ENCODE measurements at regions not wholly inside any gene's neighbourhood (a gene's known extent, or its start where the extent isn't known, plus 50 kb on each side); places are given as distances from the start of the nearest gene placed in this dataset.
"Not testable (repeated sequence)": the region's sequence is repeated elsewhere in the genome, so short reads cannot be mapped to it uniquely, and the experiment has no call there.

DNA sequence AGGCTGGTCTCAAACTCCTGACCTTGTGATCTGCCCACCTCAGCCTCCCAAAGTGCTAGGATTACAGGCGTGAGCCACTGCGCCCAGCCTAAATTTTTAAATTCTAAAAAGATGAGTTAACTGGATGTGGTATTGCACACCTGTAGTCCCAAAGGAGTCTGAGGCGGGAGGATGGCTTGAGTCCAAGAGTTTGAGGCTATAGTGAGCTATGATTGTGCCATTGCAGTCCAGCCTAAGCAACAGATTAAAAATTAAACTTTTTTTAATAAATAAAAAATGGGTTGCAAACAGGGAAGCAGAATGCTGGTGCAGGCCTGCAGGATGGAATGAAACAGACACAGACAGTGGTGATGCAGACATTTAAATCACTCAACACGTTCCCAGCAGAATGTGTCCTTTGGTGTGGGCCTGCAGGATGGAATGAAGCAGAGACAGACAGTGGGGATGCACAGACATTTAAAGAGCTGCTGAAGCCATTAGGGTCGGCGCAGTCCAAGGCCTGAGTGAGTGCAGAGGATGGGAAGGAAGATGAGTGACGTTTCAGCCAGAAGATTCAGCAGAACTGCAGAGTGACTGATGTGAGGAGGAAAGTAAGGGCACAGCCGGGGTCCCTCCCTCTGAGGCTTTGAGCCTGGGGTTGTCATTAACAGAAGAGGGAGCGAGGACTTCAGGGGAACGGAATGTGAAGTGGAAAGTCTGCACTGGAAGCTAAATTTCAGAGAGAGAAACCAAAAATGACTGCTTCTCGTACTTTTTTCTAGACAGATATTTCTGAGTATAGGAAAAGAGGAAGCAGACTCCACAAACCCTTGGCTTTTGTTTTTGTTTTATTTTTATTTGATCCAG lies 117.5 kb downstream of the RIN2 start:
- no peak for DNase-seq

DNA sequence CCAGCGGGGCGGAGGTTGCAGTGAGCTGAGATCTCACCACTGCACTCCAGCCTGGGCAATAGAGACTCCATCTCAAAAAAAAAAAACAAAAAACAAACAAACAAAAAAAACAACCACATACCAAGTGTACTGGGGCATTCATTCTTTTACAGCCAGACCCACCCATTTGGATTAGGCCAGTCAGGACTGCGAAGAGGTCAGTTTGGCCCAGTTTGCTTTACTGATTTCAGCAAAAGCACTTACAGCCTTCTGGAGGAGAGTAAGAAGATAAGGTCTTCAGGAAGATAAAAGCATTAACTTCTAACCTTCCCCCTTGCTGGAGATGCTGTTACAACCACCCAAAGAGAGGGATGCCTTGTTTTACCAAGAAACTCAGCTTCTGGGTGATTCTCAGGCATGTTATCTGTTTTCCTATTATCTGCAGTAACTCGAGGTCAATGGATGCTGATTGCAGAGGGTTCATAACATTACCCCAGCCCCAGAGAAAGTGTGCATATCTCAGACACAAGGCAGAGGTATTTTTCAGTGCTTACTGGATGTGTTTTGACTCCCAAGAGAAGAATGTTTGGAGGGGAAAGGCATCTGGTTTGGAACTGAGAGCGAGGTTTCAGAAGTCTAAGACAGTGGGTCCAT lies 118.9 kb downstream of the RIN2 start:
- no peak for DNase-seq

DNA sequence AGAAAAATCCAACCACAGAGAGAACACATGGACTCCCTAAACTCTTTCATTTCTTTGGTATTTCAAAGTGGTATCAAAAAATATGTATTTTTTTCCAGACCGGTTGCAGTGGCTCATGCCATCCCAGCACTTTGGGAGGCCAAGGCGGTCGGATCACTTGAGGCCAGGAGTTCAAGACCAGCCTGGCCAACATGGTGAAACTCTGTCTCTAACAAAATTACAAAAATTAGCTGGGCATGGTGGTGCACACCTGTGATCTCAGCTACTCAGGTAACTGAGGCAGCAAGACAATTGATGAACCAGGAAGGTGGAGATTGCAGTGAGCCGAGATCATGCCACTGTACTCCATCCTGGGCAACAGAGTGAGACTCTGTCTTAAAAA lies 121.8 kb downstream of the RIN2 start:
- not testable (repeated sequence) for DNase-seq

DNA sequence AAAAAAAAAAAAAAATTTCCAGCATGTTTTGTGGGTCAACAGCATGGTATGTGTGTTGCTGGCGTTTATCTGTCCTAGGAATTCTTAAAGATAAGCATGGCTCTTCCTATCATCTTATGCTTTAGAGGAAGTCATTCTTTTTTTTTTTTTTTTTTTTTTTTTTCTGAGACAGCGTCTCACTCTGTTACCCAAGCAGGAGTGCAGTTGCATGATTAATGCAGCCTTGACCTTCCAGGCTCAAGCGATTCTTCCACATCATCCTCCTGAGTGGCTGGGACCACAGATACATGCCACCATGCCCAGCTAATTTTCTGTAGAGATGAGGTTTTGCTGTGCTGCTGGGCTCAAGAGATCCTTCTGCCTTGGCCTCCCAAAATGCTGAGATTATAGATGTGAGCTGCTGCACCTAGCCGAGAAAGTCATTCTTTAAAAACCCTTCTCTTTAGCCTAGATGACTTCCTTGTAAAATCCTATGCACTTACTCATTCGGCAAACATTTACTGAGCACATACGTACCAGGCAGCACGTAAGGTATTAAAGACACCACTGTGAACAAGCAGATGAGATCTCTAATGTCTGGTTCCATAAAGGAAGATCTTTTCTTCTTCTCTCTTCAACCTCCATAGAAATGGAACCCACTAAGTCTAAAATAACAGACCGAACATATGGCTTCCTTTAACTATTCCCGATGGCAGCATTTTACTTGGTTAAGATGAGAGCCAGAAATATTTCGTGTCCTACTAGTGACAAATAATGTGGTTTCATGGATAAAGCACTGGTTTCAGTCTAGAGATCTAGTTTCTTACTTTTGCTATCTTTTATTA lies 122.4 kb downstream of the RIN2 start:
- no peak for DNase-seq

DNA sequence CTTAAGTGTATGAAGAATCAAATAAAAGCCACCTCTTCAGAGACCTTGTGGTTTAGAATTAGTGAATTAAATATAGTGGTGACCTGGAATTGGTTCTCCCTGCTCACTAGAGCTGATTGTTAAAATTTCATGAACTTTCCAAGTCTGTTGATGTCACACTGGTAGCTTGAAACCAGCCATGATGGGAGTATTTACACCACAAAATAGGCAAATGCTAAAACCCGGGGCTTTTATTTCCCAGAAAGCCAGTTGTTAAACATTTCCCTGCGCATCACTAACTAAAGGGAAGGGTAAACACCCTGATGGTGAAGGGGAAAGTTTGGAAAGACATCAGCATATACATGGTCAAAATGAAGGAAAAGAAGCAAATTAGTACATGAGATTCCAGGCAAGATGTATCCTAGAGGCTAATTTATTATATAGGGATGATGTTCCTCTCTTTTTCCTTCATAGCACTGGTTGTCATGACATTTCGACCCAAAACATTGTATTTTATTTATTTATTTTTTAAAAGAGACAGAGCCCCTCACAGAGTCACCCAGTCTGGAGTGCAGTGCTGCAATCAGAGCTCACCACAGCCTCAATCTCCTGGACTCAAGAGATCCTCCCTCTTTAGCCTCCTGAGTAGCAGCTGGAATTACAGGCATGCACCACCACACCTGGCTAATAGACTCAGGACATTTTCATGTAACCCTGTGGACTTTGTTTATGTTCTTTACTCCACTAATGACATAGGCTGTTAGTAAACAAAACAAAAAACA lies 123.2 kb downstream of the RIN2 start:
- no peak for DNase-seq

DNA sequence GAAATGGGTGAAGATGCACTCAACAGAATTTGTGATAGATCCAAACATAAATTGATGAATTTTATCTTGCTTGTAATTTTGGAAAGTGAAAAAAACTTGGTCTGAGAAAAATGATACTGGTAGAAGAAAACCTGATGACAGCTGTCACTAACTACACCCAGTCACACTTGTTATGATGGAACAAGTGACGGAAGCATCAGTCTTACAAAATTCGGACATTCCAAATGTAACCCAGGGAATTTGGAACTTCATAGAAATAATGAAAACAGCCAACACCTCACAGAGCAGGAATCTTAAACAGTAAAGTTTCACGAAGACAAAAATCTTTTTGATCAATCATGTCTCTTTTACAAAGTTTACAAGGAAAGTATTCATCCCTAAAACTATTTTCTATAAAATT lies 123.9 kb downstream of the RIN2 start:
- DNase-seq = no peak

DNA sequence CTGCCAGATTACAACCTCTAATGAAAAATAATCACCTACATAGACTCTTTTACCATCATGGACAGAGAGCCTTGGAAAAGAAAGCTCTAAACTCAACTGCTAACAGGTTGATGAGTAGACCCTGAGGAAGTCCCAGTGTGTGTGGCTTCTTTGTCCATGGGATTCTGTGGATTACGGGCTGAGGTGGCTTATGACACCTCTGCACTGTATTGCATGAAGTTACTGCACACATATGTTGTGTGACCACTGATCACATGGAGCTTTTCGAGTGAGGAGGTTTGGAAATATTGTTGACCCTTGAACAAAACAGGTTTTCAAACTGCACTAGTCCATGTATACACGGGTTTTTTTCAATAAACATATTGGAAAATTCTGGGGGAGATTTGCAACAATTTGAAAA lies 124.4 kb downstream of the RIN2 start:
- DNase-seq = no peak

DNA sequence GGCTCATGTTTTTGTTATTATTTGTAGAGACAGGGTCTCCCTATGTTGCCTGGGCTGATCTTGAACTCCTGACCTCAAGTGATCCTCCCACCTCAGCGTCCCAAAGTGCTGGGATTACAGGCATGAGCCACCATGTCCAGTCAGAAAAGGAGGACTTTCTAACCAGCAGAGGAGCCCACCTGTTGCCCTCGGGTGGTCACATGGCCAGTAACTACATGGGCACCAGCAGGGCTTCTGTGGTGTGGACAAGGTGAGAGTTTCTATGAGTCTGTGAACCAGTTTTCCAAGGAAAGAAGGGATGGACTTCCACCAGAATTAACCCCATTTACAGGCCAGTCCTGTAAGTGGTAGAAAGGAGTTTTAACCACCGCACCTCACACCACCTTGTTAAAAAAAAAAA lies 125.4 kb downstream of the RIN2 start:
- no peak for DNase-seq

DNA sequence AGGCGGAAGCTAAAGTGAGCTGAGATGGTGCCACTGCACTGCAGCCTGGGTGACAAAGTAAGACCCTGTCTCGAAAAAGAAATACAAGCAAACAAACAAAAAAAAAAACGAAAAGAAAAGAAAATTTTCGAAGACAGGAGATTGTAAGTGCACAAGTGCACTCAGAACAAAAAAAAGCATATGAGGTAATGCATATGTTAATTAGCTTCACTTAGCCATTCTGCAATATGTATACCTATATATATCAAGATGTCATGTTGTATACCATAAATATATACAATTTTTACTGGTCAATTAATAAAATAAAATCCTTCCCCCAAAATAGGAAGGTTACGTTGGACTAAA lies 127.5 kb downstream of the RIN2 start:
- no peak for DNase-seq

DNA sequence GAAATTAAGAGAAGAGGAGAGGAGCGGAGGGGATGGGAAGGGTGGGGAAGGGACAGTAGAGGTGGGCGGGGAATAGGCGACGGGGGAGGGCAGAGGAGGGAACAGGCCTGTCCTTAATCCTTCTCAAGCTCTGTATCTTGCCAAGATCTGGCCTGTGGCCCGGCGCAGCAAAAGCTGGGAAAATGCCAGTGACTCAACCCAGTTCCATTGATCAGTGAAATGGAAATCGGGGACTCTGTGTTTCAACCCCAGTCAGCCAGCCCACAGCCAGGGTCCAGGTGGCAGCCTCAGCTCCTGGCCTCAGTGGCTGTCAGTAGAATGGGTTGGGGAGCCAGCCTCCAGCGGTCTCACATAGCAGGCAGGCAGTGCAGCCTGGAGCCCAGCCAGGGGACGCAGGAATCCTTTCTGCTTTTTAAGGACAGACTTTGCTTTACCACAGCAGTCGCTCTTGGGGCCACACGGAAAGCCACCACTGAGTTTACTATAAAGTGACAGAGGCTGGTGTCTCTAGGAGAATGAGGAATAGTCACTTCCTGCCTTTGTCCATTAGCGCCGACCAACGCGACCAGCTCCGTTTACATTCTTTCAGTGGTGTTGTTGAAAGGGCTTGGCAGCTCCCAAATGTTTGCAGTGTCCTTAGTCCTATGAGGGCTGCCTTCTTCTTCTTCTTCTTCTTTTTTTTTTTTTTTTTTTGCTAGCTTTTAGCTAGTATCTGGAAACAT lies 128.0 kb downstream of the RIN2 start:
- DNase-seq = no peak

DNA sequence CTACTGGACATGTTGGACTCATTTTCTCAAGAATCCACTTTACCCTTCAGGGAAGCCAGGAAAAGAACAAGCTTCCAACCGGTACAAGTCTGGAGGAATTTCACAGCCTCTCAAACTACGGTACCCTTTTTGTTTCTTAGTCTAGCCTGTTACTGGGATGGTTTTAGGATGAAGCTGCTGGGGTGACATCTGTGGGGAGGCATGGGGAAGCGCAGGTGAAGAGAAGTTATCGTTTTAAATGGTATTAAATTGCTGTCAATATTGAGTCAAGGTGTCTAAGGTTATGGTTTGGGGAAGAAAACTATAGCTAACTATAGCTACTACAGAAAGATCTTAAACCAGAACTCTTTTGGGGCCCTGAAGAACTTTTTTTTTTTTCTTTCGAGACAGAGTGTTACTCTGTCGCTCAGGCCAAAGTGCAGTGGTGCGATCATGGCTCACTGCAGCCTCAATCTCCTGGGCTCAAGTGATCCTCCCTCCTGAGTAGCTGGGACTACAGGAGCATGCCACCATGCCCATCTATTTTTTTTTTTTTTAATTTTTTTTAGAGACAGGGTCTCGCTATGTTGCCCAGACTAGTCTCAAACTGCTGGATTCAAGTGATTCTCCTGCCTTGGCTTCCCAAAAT lies 128.7 kb downstream of the RIN2 start:
- no peak for DNase-seq

DNA sequence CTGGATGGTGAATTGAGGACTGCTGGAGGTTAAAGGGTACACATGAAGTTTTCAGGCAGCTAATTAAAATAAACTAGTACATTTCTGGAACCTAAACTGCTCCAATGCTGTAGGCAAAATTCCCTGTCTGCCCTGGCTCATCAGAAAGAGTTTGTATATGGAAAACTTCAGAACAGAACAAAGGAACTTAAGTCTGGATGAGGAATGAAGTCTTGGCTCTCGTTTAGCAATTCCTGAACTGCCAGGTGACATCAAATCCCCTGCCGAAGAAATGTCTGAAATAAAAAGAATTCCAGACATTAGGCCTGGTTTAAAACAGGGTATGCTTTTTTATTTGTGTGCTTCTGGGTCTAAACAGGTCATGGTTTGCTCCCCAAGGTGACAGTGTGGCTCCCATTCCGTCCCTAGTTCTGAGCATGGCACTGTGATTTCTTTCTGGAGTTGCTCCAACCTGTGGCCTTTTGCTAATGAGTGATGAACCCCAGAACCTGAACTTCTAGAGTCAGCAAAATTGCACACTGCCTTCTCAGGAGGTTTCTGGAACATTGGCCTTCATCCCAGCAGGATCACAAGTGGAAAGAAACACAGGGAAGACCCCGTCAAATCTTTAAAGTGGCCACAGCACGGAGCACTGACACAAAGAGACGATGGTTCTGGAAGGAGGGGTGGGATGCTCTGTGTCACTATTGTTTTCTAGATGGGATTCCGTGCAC lies 129.4 kb upstream of the NAA20 start:
- no peak for DNase-seq

DNA sequence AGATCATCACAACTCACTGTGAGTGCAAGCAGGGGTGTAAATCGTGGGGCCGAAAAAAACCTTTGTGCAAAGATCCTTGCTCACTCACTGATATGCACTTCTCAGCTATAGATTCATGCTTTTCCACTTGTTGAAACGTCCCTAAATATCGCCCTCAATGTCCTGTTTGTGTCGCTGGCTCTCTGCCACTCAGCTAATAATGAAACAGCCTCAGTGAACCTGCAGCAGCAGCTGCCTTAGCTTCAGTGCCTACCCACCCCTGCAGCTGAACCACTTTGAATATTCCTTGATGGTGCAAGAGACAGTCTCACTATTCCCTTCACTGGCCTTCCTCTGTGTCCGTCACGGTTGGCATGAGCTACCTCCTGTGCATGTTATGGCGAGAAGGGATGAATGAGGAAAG lies 128.9 kb upstream of the NAA20 start:
- DNase-seq = no peak

DNA sequence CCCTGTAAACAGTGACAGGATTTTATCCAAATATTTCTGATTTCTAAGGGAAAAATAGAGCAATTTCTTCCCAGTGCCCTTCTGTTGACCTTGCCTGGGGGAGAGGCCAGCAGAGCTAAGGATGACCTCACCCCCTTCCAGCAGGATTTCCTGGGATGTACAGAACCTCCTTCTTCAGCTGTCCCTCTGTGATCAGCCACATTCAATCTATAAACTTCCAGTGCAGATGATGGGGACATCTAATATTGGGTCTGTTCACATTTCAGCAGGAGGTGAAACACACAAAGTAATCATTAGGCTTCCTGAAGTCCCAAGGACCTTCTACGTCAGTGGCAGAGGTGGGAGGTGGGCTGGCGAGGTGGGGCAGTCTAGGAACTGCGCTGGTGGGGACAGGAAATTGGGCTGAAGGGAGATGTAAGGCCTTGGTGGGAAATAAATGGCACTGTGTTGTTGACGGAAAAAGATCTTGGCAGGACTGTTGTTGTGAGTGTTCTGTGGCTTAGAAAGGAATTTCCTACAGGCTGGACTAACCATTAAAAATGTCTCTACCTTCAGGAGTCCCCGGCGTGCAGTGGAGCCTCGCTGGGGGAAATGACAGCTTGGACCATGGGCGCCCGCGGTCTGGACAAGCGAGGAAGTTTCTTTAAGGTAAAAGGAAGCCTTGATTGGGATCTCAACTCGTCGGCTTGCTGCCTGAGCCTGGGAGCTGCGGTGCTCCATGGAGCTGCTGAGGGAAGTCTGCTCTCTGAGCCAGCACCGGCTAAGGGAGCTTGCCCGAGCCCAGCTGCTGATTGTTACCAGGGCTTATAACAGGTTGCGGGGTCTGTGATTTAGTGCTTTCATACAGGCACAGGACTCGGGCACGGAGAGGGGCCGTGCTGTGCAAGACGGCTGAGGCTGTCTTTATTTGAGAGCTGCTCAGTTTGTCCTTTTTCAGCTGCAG lies 127.9 kb upstream of the NAA20 start:
- DNase-seq = no peak

DNA sequence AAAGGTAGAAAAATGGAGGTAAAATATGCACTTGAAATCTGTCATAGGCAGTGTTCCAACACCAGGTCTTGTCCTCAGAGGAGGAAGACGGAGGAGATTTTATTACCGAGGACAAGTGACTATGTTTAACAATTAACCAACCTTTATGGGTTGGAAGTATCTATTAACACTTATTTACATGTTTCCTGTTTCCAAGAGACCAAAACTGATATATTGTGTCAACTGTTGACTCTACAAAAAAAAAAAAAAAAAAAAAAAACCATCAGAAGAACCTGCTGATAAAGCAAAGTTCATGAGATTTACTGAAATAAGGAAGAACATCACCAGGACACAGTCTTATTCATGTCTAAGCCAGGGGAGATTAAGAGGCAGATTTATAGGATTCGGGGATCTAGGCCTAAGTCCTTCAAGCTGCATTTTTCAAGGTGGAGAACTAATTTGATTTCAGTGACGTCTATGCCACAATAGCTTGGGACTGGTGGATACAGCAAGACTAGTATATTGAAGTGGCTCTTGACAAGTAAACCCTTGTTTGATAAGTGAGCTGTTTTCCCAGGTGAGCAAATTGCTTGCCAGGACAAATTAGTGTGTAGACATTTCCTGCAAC lies 126.6 kb upstream of the NAA20 start:
- DNase-seq = peak; percentile 27

DNA sequence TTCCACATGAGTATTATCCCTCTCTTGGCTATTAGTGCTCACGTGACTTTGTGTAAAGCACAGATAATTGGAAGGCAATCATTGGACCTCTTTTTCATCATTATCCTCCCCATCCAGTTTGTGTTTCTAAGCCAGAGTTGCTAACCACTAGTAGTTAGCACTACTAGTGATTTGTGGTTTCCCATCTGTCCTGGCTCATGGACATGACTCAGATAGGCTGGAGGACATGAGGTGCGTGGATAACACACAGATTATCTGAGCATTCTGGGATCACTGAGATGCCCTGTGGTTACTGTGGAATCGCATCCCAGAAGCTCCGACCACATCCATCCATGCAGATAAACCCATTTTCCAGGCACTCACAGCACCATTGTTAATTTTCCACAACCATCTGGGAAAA lies 123.8 kb upstream of the NAA20 start:
- no peak for DNase-seq

DNA sequence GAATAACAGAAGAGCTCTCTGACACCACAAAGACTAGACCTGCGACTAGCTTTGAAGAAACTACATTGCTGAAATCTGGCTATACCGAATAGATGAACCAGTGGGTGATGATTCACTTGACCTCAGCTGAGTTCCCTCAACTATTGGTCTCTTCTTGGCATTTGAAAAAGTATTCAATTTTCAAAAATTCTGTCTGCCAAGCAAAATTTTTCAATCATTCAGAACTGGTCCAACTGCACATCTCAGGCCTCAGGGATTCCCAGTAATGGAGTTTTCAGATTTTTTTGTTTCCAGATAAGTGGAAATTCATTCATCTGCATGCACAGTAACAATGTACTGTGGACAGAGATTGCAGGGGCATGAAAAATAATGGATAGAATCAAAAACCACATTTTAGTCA lies 121.4 kb upstream of the NAA20 start:
- DNase-seq = no peak

DNA sequence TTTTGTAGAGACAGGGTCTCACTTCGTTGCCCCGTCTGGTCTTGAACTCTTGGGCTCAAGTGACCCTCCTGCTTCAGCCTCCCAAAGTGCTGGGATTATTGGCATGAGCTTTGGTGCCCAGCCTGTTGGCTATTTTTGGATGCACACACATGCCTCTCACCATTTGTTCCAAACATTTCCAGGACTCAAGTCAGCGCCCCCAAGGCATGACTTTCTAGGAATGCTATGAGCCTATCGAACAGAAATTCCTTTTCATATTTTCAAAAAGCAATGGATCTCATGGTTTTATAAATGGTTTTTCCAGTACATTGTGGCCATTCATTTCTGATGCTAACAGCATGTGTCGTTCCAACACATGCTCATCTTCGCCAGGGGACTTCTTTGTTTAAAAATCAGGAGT lies 119.3 kb upstream of the NAA20 start:
- DNase-seq = no peak

DNA sequence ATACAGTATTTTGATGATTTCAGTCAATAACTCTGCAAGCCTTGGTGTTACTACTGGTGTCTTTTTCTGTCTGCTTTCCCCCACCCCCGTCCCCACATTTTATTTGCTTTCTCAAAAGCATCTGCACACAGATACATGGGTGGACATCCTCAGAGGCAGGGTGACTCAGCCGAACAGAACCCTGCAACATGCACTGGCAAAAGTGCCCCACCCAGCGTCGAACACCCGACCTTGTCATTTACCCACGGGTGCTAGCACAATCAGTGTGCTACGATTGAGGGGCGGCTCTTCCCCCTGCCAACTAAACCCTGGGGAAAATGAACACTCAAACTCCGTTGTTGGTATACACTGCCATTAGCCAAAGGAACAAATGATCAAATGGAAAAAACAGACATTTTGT lies 115.9 kb upstream of the NAA20 start:
- no peak for DNase-seq
